ENCODE measurements at regions not wholly inside any gene's neighbourhood (a gene's known extent, or its start where the extent isn't known, plus 50 kb on each side); places are given as distances from the start of the nearest gene placed in this dataset.

- no peak for DNase-seq
- intact Hi-C loops (cut with DNase I, micrococcal nuclease), result no loop called here
- H3K9me3 ChIP-seq, result no peaks in the 10 kb centered on the region
- no peak for TF ChIP-seq CTCF (IDR thresholded peaks at IDR 0.05)
- no peaks in the 10 kb centered on the region for H3K36me3 ChIP-seq (ENCODE audit: low read depth)
- H3K4me3 ChIP-seq, result no peak overlapping the region
- no peaks in the 10 kb centered on the region for H3K4me1 ChIP-seq (ENCODE audit: low read depth)
- ATAC-seq, result no peak
Observed at GRCh38 chr2:12090072-12090471, 343.6 kb downstream of the LPIN1 start.

- ATAC-seq (no peak), DNase-seq (no peak)
- no peak for TF ChIP-seq CTCF (IDR thresholded peaks at IDR 0.05)
- intact Hi-C loops (cut with DNase I, micrococcal nuclease), result no loop called here
- Histone ChIP-seq H3K4me1 (ENCODE audit: low read depth) (no peaks in the 10 kb centered on the region), H3K9me3 (no peaks in the 10 kb centered on the region), H3K4me3 (no peak overlapping the region), H3K36me3 (ENCODE audit: low read depth) (no peaks in the 10 kb centered on the region)
Observed at GRCh38 chr2:12090590-12090989, 344.2 kb downstream of the LPIN1 start.

GRCh38 chr2:12091201-12091806 is 344.9 kb downstream of the LPIN1 start:
- no peaks in the 10 kb centered on the region for H3K36me3 ChIP-seq (ENCODE audit: low read depth)
- DNase-seq (no peak), ATAC-seq (no peak)
- intact Hi-C loops (cut with DNase I, micrococcal nuclease), result no loop called here
- no peak for TF ChIP-seq CTCF (IDR thresholded peaks at IDR 0.05)
- H3K4me3 ChIP-seq, result no peak overlapping the region
- H3K9me3 ChIP-seq, result no peaks in the 10 kb centered on the region
- H3K4me1 ChIP-seq (ENCODE audit: low read depth), result no peaks in the 10 kb centered on the region

- ATAC-seq (no peak), DNase-seq (no peak)
- Histone ChIP-seq H3K9me3 (no peaks in the 10 kb centered on the region), H3K36me3 (ENCODE audit: low read depth) (no peaks in the 10 kb centered on the region), H3K4me1 (ENCODE audit: low read depth) (no peaks in the 10 kb centered on the region), H3K4me3 (no peak overlapping the region)
- TF ChIP-seq CTCF (IDR thresholded peaks at IDR 0.05), result no peak
- intact Hi-C loops (cut with DNase I, micrococcal nuclease), result no loop called here
Observed at GRCh38 chr2:12094134-12094533, 347.7 kb downstream of the LPIN1 start.

- DNase-seq, result no peak
- intact Hi-C loops (cut with DNase I, micrococcal nuclease), result no loop called here
- TF ChIP-seq CTCF (IDR thresholded peaks at IDR 0.05), result no peak
- ATAC-seq, result no peak
- H3K36me3 ChIP-seq (ENCODE audit: low read depth), result no peaks in the 10 kb centered on the region
- no peaks in the 10 kb centered on the region for H3K4me1 ChIP-seq (ENCODE audit: low read depth)
- H3K9me3 ChIP-seq, result no peaks in the 10 kb centered on the region
- no peak overlapping the region for H3K4me3 ChIP-seq
Observed at GRCh38 chr2:12096051-12096787, 349.8 kb downstream of the LPIN1 start.

All from mucosa of descending colon (tissue), 3 donors.